WI38 (cell line): ENCODE measurements at regions not wholly inside any gene's neighbourhood (a gene's known extent, or its start where the extent isn't known, plus 50 kb on each side); places are given as distances from the start of the nearest gene placed in this dataset.

ENCODE experiments used
- H3K4me3 ChIP-seq: 2 replicates; pipeline ENCODE4 v1.5.1; 2011; ENCODE audit warnings: low read depth, mild to moderate bottlenecking, control low read depth, low read length
- CTCF ChIP-seq: IDR thresholded peaks from 2 replicates; pipeline ENCODE4 v1.5.1; 2012; ENCODE audit warnings: low read depth, mild to moderate bottlenecking, control low read depth, low read length

DNA sequence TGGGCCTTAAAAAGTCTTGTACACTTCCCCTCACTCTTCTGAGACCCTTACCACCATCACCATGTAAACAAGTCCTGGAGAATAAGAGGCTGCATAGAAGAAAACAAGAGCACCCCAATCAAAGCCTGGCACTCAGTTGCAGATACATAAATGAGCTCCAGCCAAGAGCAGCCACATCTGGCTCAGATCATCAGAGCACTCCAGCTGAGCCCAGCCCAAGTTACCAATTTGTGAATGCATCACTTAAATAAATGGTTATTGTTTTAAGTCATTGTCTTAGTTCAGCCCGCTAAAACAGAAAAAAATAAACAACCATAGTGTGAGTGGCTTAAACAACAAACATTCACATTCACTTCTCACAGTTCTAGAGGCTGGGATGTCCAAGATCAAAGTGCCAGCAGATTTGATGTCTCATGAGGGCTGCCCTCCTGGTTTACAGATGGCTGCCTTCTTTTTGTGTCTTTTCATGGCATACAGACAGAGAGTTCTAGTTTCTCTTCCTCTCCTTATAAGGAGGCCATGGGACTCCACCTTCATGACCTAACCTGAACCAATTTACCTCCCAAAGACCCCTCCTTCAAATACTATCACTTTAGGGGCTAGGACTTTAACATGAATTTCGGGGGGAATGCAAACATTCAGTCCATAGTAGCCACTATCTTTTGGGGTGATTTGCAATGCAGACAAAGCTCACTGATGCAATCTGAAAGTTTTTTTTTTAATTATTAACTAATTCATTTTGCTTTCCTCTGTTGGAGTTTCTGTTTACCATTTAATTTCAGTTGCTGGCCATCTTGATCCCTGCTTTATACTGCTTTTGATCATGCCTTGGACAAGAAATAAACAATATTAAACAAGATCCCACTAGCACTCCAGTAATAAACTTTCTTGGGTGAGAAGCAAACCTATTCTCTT lies 187.5 kb upstream of the ACVR2A start:
- H3K4me3 ChIP-seq, result no peak overlapping the region
- no peak for TF ChIP-seq CTCF

DNA sequence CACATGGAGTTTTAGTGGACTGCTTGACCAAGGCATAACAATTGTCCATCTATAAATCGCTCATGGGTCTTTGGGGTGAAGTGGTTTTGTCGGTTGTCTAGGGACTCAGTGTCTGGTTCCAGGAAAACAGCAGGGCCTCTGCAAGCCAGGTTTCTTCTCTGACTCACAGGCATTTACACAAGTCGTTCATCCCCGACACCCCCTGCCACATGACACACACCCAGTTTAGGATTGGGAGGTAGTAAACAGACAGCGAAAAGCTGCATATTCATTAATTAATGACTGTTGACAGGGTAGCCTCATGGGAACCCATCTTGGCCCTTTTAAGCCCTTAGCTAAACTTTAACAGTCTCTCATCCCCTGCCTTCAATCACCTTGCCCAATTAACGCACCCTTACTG lies 194.8 kb upstream of the ACVR2A start:
- TF ChIP-seq CTCF, result no peak
- no peak overlapping the region for H3K4me3 ChIP-seq

GRCh38 chr2:147649286-147649685 lies 195.5 kb upstream of the ACVR2A start:
- H3K4me3 ChIP-seq, result no peak overlapping the region
- no peak for TF ChIP-seq CTCF

- H3K4me3 ChIP-seq, result no peak overlapping the region
- no peak for TF ChIP-seq CTCF
Observed at GRCh38 chr2:147648471-147648870, 196.4 kb upstream of the ACVR2A start.

DNA sequence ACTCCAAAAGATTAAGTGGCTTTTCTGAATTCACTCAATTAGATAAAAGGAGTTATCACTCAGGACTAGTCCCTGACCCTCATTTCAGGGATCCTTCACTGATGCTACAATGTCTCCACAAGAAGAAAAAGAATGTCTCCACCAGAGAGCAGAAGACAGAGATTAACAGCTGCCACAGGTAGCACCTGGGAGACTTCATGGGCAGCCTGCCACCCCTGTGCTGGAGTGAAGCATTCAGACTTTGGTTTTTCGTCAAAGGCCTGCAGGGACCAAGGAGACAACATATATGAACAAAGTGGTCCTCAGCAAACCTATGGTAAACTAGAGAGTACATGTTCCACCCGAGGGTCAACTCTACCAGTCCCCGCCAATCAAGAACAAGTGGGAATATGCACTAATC lies 197.0 kb upstream of the ACVR2A start:
- no peak for TF ChIP-seq CTCF
- H3K4me3 ChIP-seq, result no peak overlapping the region

DNA sequence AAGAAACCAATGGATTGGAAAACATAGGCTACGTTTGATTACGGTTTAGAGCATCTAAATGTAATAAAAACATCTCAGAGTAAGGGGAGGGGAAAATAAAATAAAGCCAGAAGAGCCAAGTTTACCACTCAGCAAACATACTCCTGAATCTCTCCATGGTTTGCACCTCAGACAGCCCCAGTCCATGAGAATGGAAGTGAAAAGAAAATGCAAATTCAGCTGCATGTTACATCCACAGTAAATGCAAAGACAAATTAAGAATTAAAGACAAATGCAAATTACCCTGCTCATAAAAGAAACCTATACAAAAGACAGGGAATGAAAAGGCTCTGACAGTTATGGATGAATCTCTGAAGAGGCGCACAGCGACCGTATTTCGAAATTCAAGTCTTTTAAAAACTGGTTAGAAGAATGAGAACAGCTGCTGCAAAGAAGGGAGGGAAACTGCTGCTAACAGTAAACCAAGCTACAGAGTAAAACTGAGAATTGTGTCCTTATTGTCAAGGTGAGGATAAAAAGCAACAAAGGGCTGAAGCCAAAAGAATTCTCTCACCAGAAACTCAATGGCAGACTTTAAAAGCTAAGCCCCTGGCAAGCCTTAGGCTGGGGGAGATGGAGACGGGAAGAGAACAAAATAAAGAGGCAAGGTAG lies 197.9 kb upstream of the ACVR2A start:
- TF ChIP-seq CTCF, result no peak
- H3K4me3 ChIP-seq, result no peak overlapping the region

- no peak for TF ChIP-seq CTCF
- no peak overlapping the region for H3K4me3 ChIP-seq
Observed at GRCh38 chr2:147644491-147644890, 200.3 kb upstream of the ACVR2A start.
